ENCODE measurements at regions not wholly inside any gene's neighbourhood (a gene's known extent, or its start where the extent isn't known, plus 50 kb on each side); places are given as distances from the start of the nearest gene placed in this dataset.
"Not testable (repeated sequence)": the region's sequence is repeated elsewhere in the genome, so short reads cannot be mapped to it uniquely, and the experiment has no call there.

DNA sequence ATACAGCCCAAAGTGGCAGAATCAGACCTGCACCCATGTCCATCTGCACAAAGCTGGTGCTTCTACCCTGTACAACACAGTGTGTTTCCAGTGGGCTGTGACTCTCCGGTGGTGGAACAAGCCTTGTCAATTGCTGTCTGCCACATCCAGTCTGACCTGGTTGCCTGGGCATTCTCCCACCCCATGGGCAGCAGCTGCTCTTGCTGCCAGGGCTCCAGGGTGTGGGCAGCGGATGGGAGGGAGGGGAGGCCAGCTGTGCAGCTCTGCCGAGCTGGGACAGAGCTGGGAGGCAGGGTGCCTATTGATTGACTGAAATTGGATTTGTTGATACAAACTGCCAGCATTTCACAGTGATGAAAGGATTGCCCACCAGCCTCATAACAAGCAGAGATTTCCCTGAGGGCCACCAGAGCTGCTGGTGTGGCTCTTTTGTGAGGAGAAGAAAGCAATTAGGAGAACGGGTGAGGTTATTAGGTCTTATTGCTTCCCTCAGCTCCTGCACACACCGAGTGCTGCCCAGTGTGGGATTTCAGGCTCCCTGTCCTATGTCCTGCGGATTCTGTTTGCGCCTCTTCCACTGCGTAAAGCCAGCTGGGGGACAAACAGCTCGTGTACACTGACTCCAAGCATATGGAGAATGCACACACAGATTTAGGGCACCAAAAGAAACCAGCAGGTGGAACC lies 150.8 kb downstream of the NRN1 start:
- Histone ChIP-seq H3K4me3 (ENCODE audit: low read depth, low read length) (no peak overlapping the region), H3K9ac (ENCODE audit: low read depth, low read length) (no peak overlapping the region), H3K9me3 (ENCODE audit: control insufficient read depth, insufficient read depth, low read length) (no peaks in the 10 kb centered on the region), H3K4me1 (ENCODE audit: control insufficient read depth, insufficient read depth, low read length) (no peaks in the 10 kb centered on the region), H3K36me3 (ENCODE audit: control insufficient read depth, insufficient read depth, low read length) (no peaks in the 10 kb centered on the region), H3K27me3 (ENCODE audit: control insufficient read depth, insufficient read depth, low read length) (peaks cover 23% of the 10 kb centered on the region)

DNA sequence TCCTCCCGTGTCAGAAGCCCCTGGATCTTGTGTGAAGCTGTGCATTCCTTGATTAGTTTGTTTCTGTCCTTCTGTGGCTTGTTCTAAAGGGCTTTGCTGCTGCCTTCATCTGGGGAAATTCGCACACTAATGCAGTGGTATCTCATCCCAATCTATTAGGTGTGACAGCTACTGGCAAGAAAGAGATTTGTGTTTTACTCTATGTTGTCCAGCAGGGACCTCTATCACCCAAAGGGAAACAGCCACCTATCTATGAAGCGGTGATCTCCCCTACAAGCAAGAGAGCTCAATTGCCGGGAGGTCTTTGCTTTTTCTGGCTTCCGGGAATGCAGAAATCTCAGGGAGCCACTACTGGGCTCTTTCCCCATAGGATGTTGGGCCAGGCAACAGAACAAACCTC lies 151.8 kb downstream of the NRN1 start:
- Histone ChIP-seq H3K36me3 (ENCODE audit: control insufficient read depth, insufficient read depth, low read length) (no peaks in the 10 kb centered on the region), H3K4me1 (ENCODE audit: control insufficient read depth, insufficient read depth, low read length) (peaks cover 3% of the 10 kb centered on the region), H3K4me3 (ENCODE audit: low read depth, low read length) (no peak overlapping the region), H3K9me3 (ENCODE audit: control insufficient read depth, insufficient read depth, low read length) (no peaks in the 10 kb centered on the region), H3K27me3 (ENCODE audit: control insufficient read depth, insufficient read depth, low read length) (peaks cover 32% of the 10 kb centered on the region), H3K9ac (ENCODE audit: low read depth, low read length) (no peak overlapping the region)

DNA sequence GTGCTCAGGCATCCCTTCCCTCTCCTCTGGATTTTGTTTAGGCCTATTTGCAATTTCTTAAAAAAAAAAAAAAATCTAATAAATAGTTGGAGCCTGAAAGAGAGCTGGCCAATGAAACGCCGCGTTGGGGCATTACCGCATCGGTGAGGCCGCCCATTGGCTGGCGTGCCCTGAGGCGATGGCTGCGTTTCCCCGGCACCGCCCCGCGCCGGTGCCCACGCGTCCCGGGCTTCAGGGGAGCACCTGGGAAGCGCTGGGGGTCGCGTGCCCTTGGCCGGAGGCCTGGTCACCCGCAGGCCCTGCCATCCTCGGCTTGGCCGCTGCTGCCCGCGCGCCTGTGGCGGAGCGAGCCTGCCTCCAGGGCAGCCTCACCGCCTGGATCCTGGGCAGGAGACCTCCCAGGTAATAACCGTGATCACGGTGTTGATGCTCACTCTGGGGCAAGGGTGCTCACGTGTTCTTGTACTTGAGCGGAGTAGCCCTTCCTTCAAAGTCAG lies 155.4 kb downstream of the NRN1 start:
- H3K9me3 ChIP-seq (ENCODE audit: control insufficient read depth, insufficient read depth, low read length), result no peaks in the 10 kb centered on the region
- no peak overlapping the region for H3K9ac ChIP-seq (ENCODE audit: low read depth, low read length)
- H3K4me3 ChIP-seq (ENCODE audit: low read depth, low read length), result peak overlapping the region; percentile 64
- H3K27me3 ChIP-seq (ENCODE audit: control insufficient read depth, insufficient read depth, low read length), result peaks cover 68% of the 10 kb centered on the region
- no peaks in the 10 kb centered on the region for H3K36me3 ChIP-seq (ENCODE audit: control insufficient read depth, insufficient read depth, low read length)
- peaks cover 6% of the 10 kb centered on the region for H3K4me1 ChIP-seq (ENCODE audit: control insufficient read depth, insufficient read depth, low read length)

DNA sequence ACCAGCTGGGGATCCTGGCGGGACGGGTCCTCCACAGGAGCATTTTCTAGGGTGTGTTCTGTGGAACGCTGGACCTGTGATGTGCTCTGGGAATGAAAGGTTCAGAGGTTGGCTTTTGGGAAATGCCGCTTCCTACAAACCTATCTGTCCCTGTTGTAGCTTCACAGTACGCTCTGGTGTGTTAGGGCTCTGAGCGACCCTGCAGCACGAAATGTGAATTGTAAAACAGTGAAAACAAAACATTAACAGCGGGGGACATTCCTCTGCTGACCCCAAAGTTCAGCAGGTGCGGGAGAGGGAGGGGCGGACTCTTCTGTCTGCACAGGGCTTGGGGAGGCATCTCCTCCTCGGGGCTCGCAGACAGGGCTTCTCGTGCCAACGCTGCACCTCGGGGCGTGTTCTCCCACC lies 155.9 kb downstream of the NRN1 start:
- Histone ChIP-seq H3K27me3 (ENCODE audit: control insufficient read depth, insufficient read depth, low read length) (peaks cover 72% of the 10 kb centered on the region), H3K9ac (ENCODE audit: low read depth, low read length) (no peak overlapping the region), H3K4me3 (ENCODE audit: low read depth, low read length) (peak overlapping the region; percentile 47), H3K9me3 (ENCODE audit: control insufficient read depth, insufficient read depth, low read length) (no peaks in the 10 kb centered on the region), H3K36me3 (ENCODE audit: control insufficient read depth, insufficient read depth, low read length) (no peaks in the 10 kb centered on the region), H3K4me1 (ENCODE audit: control insufficient read depth, insufficient read depth, low read length) (peaks cover 6% of the 10 kb centered on the region)

DNA sequence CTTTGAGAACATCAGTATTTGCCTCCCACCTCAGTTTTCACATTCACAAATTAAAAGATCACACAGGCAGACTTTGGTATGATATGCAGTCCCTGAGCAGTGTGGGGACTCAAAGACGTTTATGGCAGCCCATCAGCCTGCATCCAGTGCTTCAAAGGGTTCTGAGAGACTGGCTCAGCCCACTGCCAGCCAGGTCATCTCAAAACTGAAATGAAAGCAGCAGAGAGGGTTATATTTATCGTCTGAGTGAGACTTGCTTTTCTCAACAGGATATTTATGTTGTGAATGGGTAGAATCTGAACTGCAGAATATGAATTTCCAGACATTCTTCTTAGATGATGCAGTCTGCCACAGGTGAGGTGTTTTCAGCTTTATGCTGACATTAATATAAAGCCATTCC lies 159.8 kb downstream of the NRN1 start:
- Histone ChIP-seq H3K9me3 (ENCODE audit: control insufficient read depth, insufficient read depth, low read length) (no peaks in the 10 kb centered on the region), H3K27me3 (ENCODE audit: control insufficient read depth, insufficient read depth, low read length) (peaks cover 71% of the 10 kb centered on the region), H3K36me3 (ENCODE audit: control insufficient read depth, insufficient read depth, low read length) (no peaks in the 10 kb centered on the region), H3K9ac (ENCODE audit: low read depth, low read length) (no peak overlapping the region), H3K4me1 (ENCODE audit: control insufficient read depth, insufficient read depth, low read length) (peaks cover 6% of the 10 kb centered on the region), H3K4me3 (ENCODE audit: low read depth, low read length) (no peak overlapping the region)

DNA sequence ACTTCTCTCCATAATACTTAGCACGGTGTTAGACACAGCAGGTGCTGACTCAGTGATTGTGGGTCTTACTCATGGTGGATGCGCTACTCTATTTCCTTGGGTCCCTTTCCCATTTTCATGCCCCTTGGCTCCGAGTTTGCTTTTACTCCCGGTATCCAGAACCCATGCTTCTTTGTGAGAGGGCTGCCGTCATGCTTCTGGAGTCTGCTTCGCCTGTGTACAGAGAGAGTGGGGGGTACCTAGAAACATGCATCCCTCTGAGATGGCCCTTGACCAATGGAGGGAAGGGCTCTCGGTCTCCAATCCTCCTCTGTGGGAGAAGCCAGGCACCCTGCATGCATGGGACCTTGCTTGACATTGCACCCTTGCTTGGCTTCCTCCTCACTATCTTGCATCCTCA lies 160.4 kb downstream of the NRN1 start:
- Histone ChIP-seq H3K4me1 (ENCODE audit: control insufficient read depth, insufficient read depth, low read length) (peaks cover 6% of the 10 kb centered on the region), H3K27me3 (ENCODE audit: control insufficient read depth, insufficient read depth, low read length) (peaks cover 67% of the 10 kb centered on the region), H3K9ac (ENCODE audit: low read depth, low read length) (no peak overlapping the region), H3K4me3 (ENCODE audit: low read depth, low read length) (no peak overlapping the region), H3K36me3 (ENCODE audit: control insufficient read depth, insufficient read depth, low read length) (no peaks in the 10 kb centered on the region), H3K9me3 (ENCODE audit: control insufficient read depth, insufficient read depth, low read length) (no peaks in the 10 kb centered on the region)

DNA sequence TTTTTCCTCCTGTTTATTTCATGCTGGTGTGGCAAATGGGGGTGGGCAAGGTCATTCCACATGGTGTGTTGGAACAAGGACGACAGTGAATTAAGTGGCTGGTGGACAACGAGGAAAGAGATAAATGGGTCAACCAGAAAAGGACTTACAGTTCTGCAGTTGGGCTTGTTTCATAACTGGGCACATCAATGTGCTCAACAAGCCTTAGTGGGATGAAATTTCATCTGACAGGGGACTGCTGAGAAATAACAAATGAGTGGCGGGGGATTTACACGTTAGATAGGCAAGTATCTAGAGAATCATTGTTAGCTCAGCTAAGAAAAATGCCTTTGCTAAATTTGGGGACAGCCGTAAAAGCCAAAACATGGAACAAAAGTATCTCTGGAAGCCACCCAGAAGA lies 163.6 kb downstream of the NRN1 start:
- Histone ChIP-seq H3K4me3 (ENCODE audit: low read depth, low read length) (no peak overlapping the region), H3K27me3 (ENCODE audit: control insufficient read depth, insufficient read depth, low read length) (peaks cover 48% of the 10 kb centered on the region), H3K9me3 (ENCODE audit: control insufficient read depth, insufficient read depth, low read length) (peaks cover 1% of the 10 kb centered on the region), H3K9ac (ENCODE audit: low read depth, low read length) (no peak overlapping the region), H3K4me1 (ENCODE audit: control insufficient read depth, insufficient read depth, low read length) (no peaks in the 10 kb centered on the region), H3K36me3 (ENCODE audit: control insufficient read depth, insufficient read depth, low read length) (no peaks in the 10 kb centered on the region)

DNA sequence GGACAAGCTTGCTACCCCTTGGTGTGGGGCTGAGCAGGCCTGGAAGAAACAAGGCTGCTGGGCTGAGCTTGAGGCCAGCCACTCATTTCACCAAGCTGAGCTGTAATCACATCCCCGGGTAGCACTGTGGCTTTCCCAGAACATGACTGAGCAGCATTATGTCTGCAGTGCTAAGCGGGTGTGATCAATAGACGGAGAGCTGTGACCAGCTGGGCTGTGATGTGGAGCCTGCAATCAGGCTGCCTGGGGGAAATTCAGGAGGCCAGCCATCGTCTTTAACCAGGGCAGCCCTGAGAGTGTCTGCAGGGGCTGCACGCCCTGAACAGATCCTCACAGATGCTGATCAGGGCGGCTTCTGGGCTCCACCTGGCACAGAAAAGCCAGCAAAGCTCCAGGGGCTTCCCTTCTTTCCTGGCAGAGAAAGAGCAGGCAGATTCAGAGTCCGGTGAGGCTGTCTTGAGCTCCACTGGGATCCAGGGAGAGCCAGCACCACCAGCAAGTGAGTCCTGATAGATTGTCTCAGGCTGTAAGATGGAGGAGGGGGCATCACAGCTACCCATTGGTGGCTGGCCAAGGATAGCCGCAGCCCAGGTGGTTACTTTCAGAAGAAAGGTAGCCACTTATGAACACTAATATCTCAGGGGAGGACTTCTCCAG lies 165.9 kb downstream of the NRN1 start:
- Histone ChIP-seq H3K4me3 (ENCODE audit: low read depth, low read length) (no peak overlapping the region), H3K9ac (ENCODE audit: low read depth, low read length) (no peak overlapping the region), H3K27me3 (ENCODE audit: control insufficient read depth, insufficient read depth, low read length) (peaks cover 25% of the 10 kb centered on the region), H3K4me1 (ENCODE audit: control insufficient read depth, insufficient read depth, low read length) (no peaks in the 10 kb centered on the region), H3K9me3 (ENCODE audit: control insufficient read depth, insufficient read depth, low read length) (peaks cover 4% of the 10 kb centered on the region), H3K36me3 (ENCODE audit: control insufficient read depth, insufficient read depth, low read length) (no peaks in the 10 kb centered on the region)

DNA sequence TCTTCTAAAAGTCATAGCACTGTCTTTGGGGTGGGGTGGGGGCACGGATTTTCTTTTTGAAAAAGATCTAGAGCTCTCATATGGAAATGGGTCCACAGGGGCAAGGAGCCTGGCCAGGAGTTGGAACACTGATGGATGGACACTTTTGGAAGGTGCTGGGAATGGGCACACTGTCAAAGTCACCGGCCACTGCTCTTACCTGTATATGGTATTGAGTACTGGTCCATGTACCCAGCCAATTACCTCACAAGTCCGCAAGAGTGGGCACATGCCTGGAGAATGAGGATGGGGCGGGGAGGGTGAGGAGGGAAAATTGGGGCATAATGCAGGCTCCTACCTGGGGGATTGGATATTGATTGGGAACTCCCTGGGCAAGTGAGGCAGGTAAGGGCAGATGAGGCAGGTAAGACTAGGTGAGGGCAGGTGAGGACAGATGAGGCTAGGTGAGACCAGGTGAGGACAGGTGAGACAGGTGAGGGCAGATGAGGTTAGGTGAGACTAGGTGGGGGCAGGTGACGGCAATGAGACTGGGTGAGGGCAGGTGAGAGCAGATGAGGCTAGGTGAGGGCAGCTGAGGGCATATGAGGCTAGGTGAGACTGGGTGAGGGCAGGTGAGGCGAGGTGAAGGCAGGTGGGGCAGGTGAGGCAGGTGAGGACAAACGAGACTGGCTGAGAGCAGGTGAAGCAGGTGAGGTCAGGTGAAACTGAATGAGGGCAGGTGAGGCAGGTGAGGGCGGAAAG lies 167.9 kb downstream of the NRN1 start:
- Histone ChIP-seq H3K9ac (ENCODE audit: low read depth, low read length) (no peak overlapping the region), H3K9me3 (ENCODE audit: control insufficient read depth, insufficient read depth, low read length) (peaks cover 4% of the 10 kb centered on the region), H3K36me3 (ENCODE audit: control insufficient read depth, insufficient read depth, low read length) (no peaks in the 10 kb centered on the region), H3K4me1 (ENCODE audit: control insufficient read depth, insufficient read depth, low read length) (no peaks in the 10 kb centered on the region), H3K27me3 (ENCODE audit: control insufficient read depth, insufficient read depth, low read length) (peaks cover 10% of the 10 kb centered on the region), H3K4me3 (ENCODE audit: low read depth, low read length) (no peak overlapping the region)

DNA sequence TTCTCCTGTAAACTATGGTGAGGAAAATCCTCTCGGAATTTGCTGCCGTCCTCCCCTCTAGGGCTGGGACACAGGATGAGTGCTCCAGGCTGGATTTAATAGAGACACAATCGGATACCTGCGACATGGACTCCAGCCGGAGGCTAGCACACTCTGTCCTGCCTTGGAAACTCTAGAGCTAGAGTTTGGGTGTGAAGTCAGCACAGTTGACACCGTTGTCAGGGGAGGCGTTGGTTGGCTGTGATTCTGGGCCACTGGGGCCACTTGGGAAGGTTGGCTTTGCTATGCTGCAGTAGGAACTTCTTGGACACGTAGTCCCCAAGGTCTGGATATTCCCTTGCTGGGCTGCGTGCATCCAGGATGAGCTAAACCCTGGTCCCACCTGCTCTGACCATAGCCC lies 169.4 kb downstream of the NRN1 start:
- Histone ChIP-seq H3K4me3 (ENCODE audit: low read depth, low read length) (no peak overlapping the region), H3K4me1 (ENCODE audit: control insufficient read depth, insufficient read depth, low read length) (no peaks in the 10 kb centered on the region), H3K9me3 (ENCODE audit: control insufficient read depth, insufficient read depth, low read length) (peaks cover 4% of the 10 kb centered on the region), H3K36me3 (ENCODE audit: control insufficient read depth, insufficient read depth, low read length) (no peaks in the 10 kb centered on the region), H3K27me3 (ENCODE audit: control insufficient read depth, insufficient read depth, low read length) (peaks cover 7% of the 10 kb centered on the region), H3K9ac (ENCODE audit: low read depth, low read length) (no peak overlapping the region)

DNA sequence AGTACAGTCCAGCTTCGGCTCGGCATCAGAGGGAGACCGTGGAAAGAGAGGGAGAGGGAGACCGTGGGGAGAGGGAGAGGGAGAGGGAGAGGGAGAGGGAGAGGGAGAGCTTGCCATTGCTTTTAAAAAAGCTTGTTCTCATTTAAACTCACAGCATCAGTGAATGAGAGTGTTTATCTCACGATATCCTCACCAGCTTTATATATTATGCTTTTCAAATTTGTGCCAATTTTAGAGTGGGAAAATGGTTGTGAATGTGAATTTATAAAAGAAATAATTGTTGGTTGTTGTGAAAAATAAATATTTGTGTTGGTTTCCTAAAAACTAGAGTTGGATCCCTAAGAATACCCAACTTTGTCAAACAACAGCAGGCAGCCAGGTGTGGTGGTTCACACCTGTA lies 170.1 kb downstream of the NRN1 start:
- H3K36me3 ChIP-seq (ENCODE audit: control insufficient read depth, insufficient read depth, low read length); H3K4me3 ChIP-seq (ENCODE audit: low read depth, low read length); H3K27me3 ChIP-seq (ENCODE audit: control insufficient read depth, insufficient read depth, low read length); H3K9me3 ChIP-seq (ENCODE audit: control insufficient read depth, insufficient read depth, low read length); H3K4me1 ChIP-seq (ENCODE audit: control insufficient read depth, insufficient read depth, low read length); H3K9ac ChIP-seq (ENCODE audit: low read depth, low read length): not testable (repeated sequence)

DNA sequence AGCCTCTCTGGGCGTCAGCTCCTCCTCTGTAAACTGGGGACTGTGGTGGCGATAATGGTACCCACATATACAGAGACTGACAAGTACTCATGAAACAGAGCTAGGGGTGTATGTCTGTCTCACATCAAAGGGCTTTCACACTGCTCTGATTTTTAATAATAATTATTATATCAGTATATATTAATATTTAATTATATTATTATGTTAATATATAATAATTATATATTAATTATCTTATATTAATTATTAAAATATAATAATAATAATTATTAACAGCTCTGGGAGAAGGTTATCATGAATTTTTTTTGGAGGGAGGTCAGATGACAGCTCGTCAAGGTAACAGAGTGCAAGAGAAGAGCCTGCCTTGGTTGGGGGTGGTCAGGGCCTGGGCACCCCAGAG lies 173.6 kb downstream of the NRN1 start:
- Histone ChIP-seq H3K9ac (ENCODE audit: low read depth, low read length) (no peak overlapping the region), H3K9me3 (ENCODE audit: control insufficient read depth, insufficient read depth, low read length) (peaks cover 3% of the 10 kb centered on the region), H3K4me3 (ENCODE audit: low read depth, low read length) (no peak overlapping the region), H3K4me1 (ENCODE audit: control insufficient read depth, insufficient read depth, low read length) (no peaks in the 10 kb centered on the region), H3K36me3 (ENCODE audit: control insufficient read depth, insufficient read depth, low read length) (no peaks in the 10 kb centered on the region), H3K27me3 (ENCODE audit: control insufficient read depth, insufficient read depth, low read length) (no peaks in the 10 kb centered on the region)

Data from iPS-15b (cell line).